HuH-7.5 (cell line): ENCODE measurements at regions not wholly inside any gene's neighbourhood (a gene's known extent, or its start where the extent isn't known, plus 50 kb on each side); places are given as distances from the start of the nearest gene placed in this dataset.
"Not testable (repeated sequence)": the region's sequence is repeated elsewhere in the genome, so short reads cannot be mapped to it uniquely, and the experiment has no call there.

Experiments used
- DNase-seq: peaks from one replicate; pipeline ENCODE4 v3.0.0; 2011; ENCODE audit warnings: low spot score

DNA sequence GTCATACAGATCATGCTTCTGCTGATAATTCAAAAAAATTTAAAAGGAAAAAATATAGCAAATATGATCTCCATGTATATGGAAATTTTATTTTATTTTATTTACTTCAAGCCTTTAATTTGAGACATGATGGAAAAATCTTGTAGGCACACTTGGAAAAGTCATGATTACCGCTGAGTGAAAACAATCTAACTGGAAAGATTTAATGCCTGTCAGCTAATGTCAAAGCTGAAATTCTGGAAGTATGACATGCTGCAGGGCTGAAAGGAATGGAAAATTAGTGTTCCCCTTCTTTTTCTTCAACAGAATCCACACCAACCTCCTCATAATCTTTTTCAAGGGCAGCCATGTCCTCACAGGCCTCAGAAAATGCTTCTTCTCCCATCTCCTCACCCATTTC lies 58.2 kb downstream of the RPRM start:
- DNase-seq: no peak

GRCh38 chr2:153417077-153417476 lies 61.5 kb downstream of the RPRM start:
- DNase-seq: no peak

- DNase-seq: no peak
Observed at GRCh38 chr2:153416071-153416470, 62.5 kb downstream of the RPRM start.

- no peak for DNase-seq
Observed at GRCh38 chr2:153408710-153409385, 69.7 kb downstream of the RPRM start.

GRCh38 chr2:153405196-153405595 lies 73.4 kb downstream of the RPRM start:
- DNase-seq: no peak

DNA sequence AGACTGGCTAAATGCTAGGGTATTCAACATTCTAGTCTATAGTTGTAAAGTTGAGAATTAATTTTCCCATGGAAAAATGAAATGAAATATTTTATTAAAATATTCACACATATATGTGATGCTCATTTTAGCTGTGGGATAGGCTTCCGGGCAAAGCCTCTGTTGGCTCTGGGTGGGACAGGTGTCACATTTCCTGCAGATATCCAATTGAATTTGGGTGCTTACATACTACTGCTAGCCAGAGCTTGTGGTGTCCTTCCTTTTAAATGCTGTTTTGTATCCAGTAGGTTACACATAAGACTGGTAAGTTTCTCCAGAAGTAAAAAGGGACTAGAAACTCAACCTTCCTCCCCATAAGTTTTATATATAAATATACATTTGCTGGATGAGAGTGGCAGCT lies 73.8 kb downstream of the RPRM start:
- no peak for DNase-seq

DNA sequence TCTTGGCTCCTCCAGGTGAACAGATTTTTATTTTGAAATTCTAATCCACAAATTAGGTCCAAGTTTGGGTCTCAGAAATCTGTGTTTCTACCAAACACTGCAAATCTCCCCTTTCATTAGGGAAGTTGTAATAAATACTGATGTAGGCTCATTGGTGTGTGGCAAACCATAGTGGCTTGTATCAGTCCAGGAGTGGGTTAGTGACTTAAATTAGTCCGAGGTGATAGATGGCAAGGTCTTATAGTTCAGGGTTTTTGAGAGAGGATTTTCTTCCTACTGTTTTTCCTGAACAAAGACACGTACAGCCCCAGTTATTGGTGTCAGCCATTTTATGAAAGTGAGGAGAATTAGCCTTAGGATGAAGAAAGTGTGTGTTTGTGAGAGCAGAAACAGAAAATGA lies 74.6 kb downstream of the RPRM start:
- no peak for DNase-seq

DNA sequence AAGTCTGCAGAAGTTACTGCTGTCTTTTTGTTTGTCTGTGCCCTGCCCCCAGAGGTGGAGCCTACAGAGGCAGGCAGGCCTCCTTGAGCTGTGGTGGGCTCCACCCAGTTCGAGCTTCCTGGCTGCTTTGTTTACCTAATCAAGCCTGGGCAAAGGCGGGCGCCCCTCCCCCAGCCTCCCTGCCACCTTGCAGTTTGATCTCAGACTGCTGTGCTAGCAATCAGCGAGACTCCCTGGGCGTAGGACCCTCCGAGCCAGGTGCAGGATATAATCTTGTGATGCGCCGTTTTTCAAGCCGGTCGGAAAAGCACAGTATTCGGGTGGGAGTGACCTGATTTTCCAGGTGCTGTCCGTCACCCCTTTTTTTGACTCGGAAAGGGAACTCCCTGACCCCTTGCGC lies 75.2 kb downstream of the RPRM start:
- DNase-seq: not testable (repeated sequence)

GRCh38 chr2:153394686-153395085 lies 83.9 kb downstream of the RPRM start:
- DNase-seq: no peak

- DNase-seq: no peak
Observed at GRCh38 chr2:153394247-153394646, 84.3 kb downstream of the RPRM start.

- no peak for DNase-seq
Observed at GRCh38 chr2:153393518-153393917, 85.0 kb downstream of the RPRM start.

- no peak for DNase-seq
Observed at GRCh38 chr2:153391131-153391530, 87.4 kb downstream of the RPRM start.

DNA sequence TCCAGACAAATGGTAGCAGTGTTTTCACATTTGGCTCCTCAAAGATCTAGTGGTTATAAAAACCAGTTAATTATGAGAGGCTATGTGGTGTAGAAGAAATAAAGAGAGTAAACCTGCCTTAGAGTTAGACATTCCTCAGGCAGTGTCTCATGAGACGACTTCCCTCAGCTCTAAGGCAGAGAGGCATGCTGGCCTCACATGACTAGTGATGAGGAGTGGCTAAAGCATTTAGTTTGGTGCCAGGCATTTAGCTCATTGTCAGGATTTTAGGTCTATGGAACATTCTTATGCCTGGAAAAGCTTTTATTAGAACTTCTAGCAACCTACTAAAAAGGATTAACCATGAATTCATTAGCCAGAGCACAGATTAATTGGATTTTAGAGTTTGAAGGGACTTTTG lies 90.3 kb downstream of the RPRM start:
- no peak for DNase-seq

DNA sequence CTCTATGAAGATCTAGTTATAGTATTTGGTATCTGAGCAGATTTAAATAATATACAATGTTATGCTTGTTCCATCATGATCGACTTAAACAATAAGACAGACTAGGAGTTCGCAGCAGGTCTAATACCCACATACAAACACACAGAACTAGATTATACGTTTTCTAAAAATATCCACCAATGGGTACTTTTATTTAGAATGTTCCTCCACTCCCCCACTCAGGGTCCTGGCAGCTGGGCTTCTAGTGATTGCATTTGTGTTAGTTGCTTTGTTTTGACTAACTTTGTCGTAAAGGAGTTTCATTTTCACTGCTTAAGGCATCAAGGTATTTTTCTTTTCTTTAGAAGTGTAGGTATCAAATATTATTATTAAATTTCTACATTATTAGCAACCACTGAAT lies 91.4 kb downstream of the RPRM start:
- DNase-seq: no peak

- no peak for DNase-seq
Observed at GRCh38 chr2:153386481-153386897, 92.1 kb downstream of the RPRM start.

GRCh38 chr2:153373510-153374279 lies 104.9 kb downstream of the RPRM start:
- no peak for DNase-seq

DNA sequence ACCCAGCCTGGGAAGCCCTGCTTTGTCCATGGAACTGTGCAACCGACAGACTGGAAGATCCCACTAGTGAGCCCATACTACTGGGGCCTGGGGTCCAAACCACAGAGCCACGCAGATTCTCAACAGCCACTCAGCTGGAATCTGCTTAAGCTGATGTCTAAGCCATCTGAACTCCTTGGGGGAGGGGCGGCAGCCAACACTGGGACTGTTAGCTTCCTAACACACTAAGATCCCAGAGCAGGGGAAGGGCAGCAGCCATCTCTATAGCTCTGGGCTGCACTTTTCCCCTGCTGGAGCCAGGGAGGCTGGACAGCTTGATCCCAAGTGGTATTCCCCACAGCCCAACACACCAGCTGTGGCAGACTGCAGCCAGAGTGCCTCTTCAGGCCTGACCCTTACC lies 118.3 kb downstream of the RPRM start:
- no peak for DNase-seq

DNA sequence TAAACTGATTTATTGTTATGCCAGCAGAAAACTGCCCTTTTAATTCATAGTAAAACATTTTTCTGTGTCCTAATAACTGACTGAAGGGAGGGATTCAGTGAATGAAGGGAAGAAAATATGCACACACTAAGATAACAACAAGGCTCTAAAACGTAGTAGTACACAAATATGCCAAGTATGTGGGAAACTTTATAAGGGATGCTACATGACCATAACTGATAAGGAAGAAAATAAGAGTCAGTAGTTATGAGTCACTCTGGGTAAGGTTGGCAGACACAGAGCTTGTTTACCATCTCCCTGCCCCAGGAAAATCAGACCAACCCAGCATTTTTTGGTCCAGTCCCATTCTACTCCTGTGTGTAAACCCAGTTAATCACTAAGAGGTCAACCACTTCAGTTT lies 124.2 kb downstream of the RPRM start:
- DNase-seq: no peak

- DNase-seq: no peak
Observed at GRCh38 chr2:153349603-153350002, 129.0 kb downstream of the RPRM start.

- no peak for DNase-seq
Observed at GRCh38 chr2:153347818-153348495, 130.6 kb downstream of the RPRM start.

DNA sequence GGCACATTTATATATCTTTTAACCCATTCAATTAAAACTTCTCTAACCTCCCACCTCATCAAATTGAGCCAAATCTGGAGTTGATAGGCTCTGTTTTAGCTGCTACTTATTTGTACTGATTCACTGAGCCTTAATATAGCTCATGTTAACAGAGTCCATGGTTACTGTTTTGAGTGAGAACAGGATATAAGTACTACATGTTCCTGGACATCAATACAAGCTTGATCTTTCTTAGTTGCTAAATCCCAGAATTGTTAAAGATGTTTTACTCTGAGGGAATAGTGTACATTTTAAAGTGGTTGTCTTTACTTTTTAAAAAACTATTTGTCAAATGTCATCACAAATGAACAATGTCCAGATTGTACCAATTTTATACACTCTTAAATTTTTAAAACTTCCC lies 157.7 kb downstream of the RPRM start:
- DNase-seq: no peak

DNA sequence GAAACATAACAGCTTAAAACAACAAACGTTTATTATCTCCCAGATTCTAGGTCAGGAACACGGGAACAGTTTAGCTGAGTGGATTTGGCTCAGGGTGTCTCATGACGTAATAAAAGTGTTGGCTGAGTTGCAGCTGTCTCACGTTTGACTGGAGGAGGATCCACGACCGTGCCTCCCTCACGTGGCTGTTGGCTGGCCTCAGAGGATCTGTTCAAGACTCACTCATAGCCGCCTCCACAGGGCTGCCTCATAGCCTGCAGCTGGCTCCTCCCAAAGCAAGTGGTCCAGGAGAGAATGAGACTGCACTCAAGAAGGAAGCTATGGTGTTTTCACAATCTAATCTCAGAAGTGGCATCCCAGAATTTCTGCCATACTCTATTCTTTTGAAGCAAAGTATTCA lies 167.1 kb downstream of the RPRM start:
- DNase-seq: no peak

DNA sequence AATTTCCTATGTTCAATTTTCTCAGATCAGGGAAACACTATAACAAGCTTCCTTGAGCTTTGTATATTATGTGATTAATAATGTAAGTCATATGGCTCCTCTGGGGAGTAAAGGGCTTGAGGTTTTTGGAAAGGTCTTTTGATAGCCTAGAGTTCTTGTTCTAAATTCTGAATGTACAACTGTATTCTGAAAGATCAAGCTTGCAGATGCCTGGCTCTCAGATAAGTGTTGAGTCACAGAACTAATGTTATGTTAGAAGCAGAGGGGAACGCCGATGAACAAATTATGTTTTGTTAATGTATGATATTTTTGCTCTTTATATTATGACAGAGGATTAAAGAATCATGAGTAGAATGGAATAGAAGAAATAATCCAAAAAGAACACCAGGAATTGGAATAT lies 170.1 kb downstream of the RPRM start:
- DNase-seq: no peak
